H9 (cell line): ENCODE measurements at regions not wholly inside any gene's neighbourhood (a gene's known extent, or its start where the extent isn't known, plus 50 kb on each side); places are given as distances from the start of the nearest gene placed in this dataset.

Experiments
- DNase-seq: peaks from one replicate; pipeline ENCODE4 v3.0.0-alpha.2; 2017
- H2AFZ ChIP-seq: one replicate; pipeline ENCODE4 v1.6.1; 2013; ENCODE audit warnings: mild to moderate bottlenecking, low read length, control low read depth, moderate library complexity
- H2AK5ac ChIP-seq: 2 replicates; pipeline ENCODE4 v1.6.1; 2013; ENCODE audit warnings: low read length, control low read depth, mixed read lengths; ENCODE audit not compliant: insufficient read length
- H2BK120ac ChIP-seq: one replicate; pipeline ENCODE4 v1.6.1; 2013; ENCODE audit warnings: low read depth, mild to moderate bottlenecking, low read length, control low read depth, inconsistent platforms; ENCODE audit not compliant: poor library complexity, severe bottlenecking
- H2BK12ac ChIP-seq: 2 replicates; pipeline ENCODE4 v1.6.1; 2013; ENCODE audit warnings: low read length, control low read depth, mixed read lengths, low read depth; ENCODE audit not compliant: insufficient read length
- H2BK15ac ChIP-seq: 2 replicates; pipeline ENCODE4 v1.6.1; 2013; ENCODE audit warnings: low read depth, low read length, control low read depth
- H2BK20ac ChIP-seq: one replicate; pipeline ENCODE4 v1.6.1; 2013; ENCODE audit warnings: low read depth, mild to moderate bottlenecking, low read length, control low read depth, inconsistent platforms; ENCODE audit not compliant: poor library complexity, severe bottlenecking
- H2BK5ac ChIP-seq: 2 replicates; pipeline ENCODE4 v1.6.1; 2013; ENCODE audit warnings: low read length, control low read depth, mixed read lengths; ENCODE audit not compliant: insufficient read length
- H3K14ac ChIP-seq: 2 replicates; pipeline ENCODE4 v1.6.1; 2013; ENCODE audit warnings: low read length, control low read depth; ENCODE audit not compliant: insufficient read depth
- H3K18ac ChIP-seq: 2 replicates; pipeline ENCODE4 v1.6.1; 2013; ENCODE audit warnings: low read depth, mild to moderate bottlenecking, mixed read lengths, low read length, control low read depth; ENCODE audit not compliant: insufficient read length
- H3K23ac ChIP-seq: 2 replicates; pipeline ENCODE4 v1.6.1; 2013; ENCODE audit warnings: low read length, control low read depth, mixed read lengths, low read depth; ENCODE audit not compliant: insufficient read length
- H3K23me2 ChIP-seq: 2 replicates; pipeline ENCODE4 v1.6.1; 2013; ENCODE audit warnings: low read depth, mild to moderate bottlenecking, mixed read lengths, low read length, control low read depth; ENCODE audit not compliant: insufficient read length, poor library complexity, severe bottlenecking
- H3K27ac ChIP-seq: 2 replicates; pipeline ENCODE4 v1.5.1; 2013; ENCODE audit warnings: low read length, control low read depth, mixed read lengths, low read depth; ENCODE audit not compliant: insufficient read length
- H3K27me3 ChIP-seq: 2 replicates; pipeline ENCODE4 v1.6.1; 2013; ENCODE audit warnings: low read length, control low read depth, inconsistent platforms; ENCODE audit not compliant: insufficient read depth
- H3K4ac ChIP-seq: 2 replicates; pipeline ENCODE4 v1.6.1; 2013; ENCODE audit warnings: low read depth, mild to moderate bottlenecking, control low read depth, inconsistent platforms, low read length, moderate library complexity
- H3K4me1 ChIP-seq: 2 replicates; pipeline ENCODE4 v1.6.1; 2013; ENCODE audit warnings: low read length, control low read depth, inconsistent platforms; ENCODE audit not compliant: insufficient read depth
- H3K4me2 ChIP-seq: 2 replicates; pipeline ENCODE4 v1.6.1; 2013; ENCODE audit warnings: low read length, control low read depth, mixed read lengths; ENCODE audit not compliant: insufficient read length, insufficient read depth
- H3K56ac ChIP-seq: 2 replicates; pipeline ENCODE4 v1.6.1; 2013; ENCODE audit warnings: low read depth, mild to moderate bottlenecking, mixed read lengths, low read length, control low read depth; ENCODE audit not compliant: insufficient read length
- H3K79me1 ChIP-seq: 2 replicates; pipeline ENCODE4 v1.6.1; 2013; ENCODE audit warnings: low read depth, mild to moderate bottlenecking, moderate library complexity, low read length, control low read depth, inconsistent platforms; ENCODE audit not compliant: insufficient read depth, poor library complexity, severe bottlenecking
- H3K79me2 ChIP-seq: 2 replicates; pipeline ENCODE4 v1.6.1; 2013; ENCODE audit warnings: low read length, control low read depth, inconsistent platforms; ENCODE audit not compliant: insufficient read depth
- H3K9ac ChIP-seq: 2 replicates; pipeline ENCODE4 v1.6.1; 2013; ENCODE audit warnings: low read length, control low read depth, mixed read lengths; ENCODE audit not compliant: insufficient read length; ENCODE audit errors: extremely low read depth
- H3K9me3 ChIP-seq: one replicate; pipeline ENCODE4 v1.6.1; 2013; ENCODE audit warnings: low read depth, low read length, inconsistent platforms; ENCODE audit not compliant: control insufficient read depth
- H3T11ph ChIP-seq: one replicate; pipeline ENCODE4 v1.6.1; 2013; ENCODE audit warnings: mild to moderate bottlenecking, low read length, control low read depth, inconsistent platforms
- H4K20me1 ChIP-seq: one replicate; pipeline ENCODE4 v1.6.1; 2013; ENCODE audit not compliant: control insufficient read depth, insufficient read length, insufficient read depth
- H4K5ac ChIP-seq: 2 replicates; pipeline ENCODE4 v1.6.1; 2013; ENCODE audit warnings: low read depth, mild to moderate bottlenecking, mixed read lengths, low read length, control low read depth; ENCODE audit not compliant: insufficient read length
- H4K8ac ChIP-seq: replicated peaks from 2 replicates; pipeline ENCODE4 v1.6.1; 2013; ENCODE audit warnings: low read length, control low read depth, mixed read lengths, low read depth; ENCODE audit not compliant: insufficient read length
- H4K91ac ChIP-seq: 2 replicates; pipeline ENCODE4 v1.6.1; 2013; ENCODE audit warnings: low read depth, mild to moderate bottlenecking, moderate library complexity, mixed read lengths, low read length, control low read depth; ENCODE audit not compliant: insufficient read length
- H3K27ac Mint-ChIP-seq, 3 experiments: 2 replicates in 2 of 3; 3 replicates in 1 of 3; pipeline ENCODE4 v1.8.0; 2020 to 2021; ENCODE audit warnings: mixed read lengths in 3 of 3, mild to moderate bottlenecking in 1 of 3, moderate library complexity in 1 of 3
- H3K27me3 Mint-ChIP-seq: 2 replicates; pipeline ENCODE4 v1.8.0; 2021; ENCODE audit warnings: low read depth, mild to moderate bottlenecking, moderate library complexity, mixed read lengths
- H3K36me3 Mint-ChIP-seq, 3 experiments: 2 replicates in 2 of 3; 3 replicates in 1 of 3; pipeline ENCODE4 v1.8.0; 2020 to 2021; ENCODE audit warnings: low read depth in 3 of 3, mixed read lengths in 3 of 3; ENCODE audit not compliant: insufficient read depth in 1 of 3
- H3K4me1 Mint-ChIP-seq, 2 experiments: 2 replicates each; pipeline ENCODE4 v1.8.0; 2020; ENCODE audit warnings: mixed read lengths in 2 of 2
- H3K4me3 Mint-ChIP-seq, 2 experiments: 2 replicates in 1 of 2; 3 replicates in 1 of 2; pipeline ENCODE4 v1.8.0; 2020 to 2021; ENCODE audit warnings: mild to moderate bottlenecking in 2 of 2, mixed read lengths in 2 of 2, moderate library complexity in 1 of 2
- H3K9me3 Mint-ChIP-seq, 2 experiments: 2 replicates in 1 of 2; 3 replicates in 1 of 2; pipeline ENCODE4 v1.8.0; 2020; ENCODE audit warnings: mild to moderate bottlenecking in 2 of 2, mixed read lengths in 2 of 2, moderate library complexity in 1 of 2
- CTCF ChIP-seq: fragments of 200-600 bp; sonication (generic); conservative IDR thresholded peaks from 3 replicates; pipeline ENCODE4 v1.8.0; 2021; ENCODE audit warnings: antibody characterized with exemption, mild to moderate bottlenecking
- WGBS: extraction: QIAGEN DNeasy Blood & Tissue Kit; methylation state at CpG from one replicate; pipeline ENCODE4 v1.1.7; 2013; ENCODE audit warnings: missing lambda C conversion rate, low lambda C conversion rate, mixed read lengths; ENCODE audit not compliant: insufficient read length; ENCODE audit errors: extremely low coverage; 5-methylcytosine and 5-hydroxymethylcytosine counted together

DNA sequence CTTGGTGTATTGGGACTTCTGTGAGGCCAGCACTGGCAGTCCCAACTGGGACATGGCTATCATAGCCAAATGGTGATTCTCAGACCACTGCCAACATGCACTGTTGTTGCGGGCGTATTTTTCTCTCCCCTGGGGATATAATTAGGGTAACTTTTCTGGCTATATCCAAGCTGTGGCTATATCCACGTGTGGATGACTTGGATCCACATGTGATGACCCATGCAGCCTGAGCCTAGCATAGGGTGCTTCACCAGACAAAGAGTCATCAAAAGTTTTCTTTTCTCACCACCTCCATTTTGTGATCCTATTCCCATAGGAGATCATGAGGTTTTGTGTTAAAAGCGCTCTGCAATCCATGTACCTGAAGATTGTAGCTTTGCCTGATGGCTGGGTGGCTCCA, 51.2 kb upstream of the CSF3R start:
- no peak overlapping the region for H2AFZ ChIP-seq
- no peaks in the 10 kb centered on the region for H4K20me1 ChIP-seq
- H3K4me1 ChIP-seq: no peaks in the 10 kb centered on the region
- H3K27me3 Mint-ChIP-seq: peaks cover 7% of the 10 kb centered on the region
- H3K18ac ChIP-seq: no peak overlapping the region
- no peak overlapping the region for H4K8ac ChIP-seq
- no CpG with 5 or more reads among the region's 4 CpGs for WGBS
- no peak overlapping the region for H3K23ac ChIP-seq
- no peak overlapping the region for H3K4me3 Mint-ChIP-seq
- no peak overlapping the region for H2BK12ac ChIP-seq
- H2BK5ac ChIP-seq: no peak overlapping the region
- H2BK20ac ChIP-seq: no peak overlapping the region
- no peak overlapping the region for H3T11ph ChIP-seq
- no peaks in the 10 kb centered on the region for H3K36me3 Mint-ChIP-seq
- no peaks in the 10 kb centered on the region for H3K79me2 ChIP-seq
- no peaks in the 10 kb centered on the region for H3K27me3 ChIP-seq
- no peaks in the 10 kb centered on the region for H3K79me1 ChIP-seq
- no peak overlapping the region for H3K56ac ChIP-seq
- no peak overlapping the region for H3K14ac ChIP-seq
- H3K9ac ChIP-seq: no peak overlapping the region
- H2BK15ac ChIP-seq: no peak overlapping the region
- no peak overlapping the region for H3K27ac ChIP-seq
- DNase-seq: peak; percentile 2
- H3K9me3 ChIP-seq: no peaks in the 10 kb centered on the region
- no peaks in the 10 kb centered on the region for H3K23me2 ChIP-seq
- H4K5ac ChIP-seq: no peak overlapping the region
- H4K91ac ChIP-seq: no peak overlapping the region
- H3K4me2 ChIP-seq: no peak overlapping the region
- no peak for TF ChIP-seq CTCF
- H3K4me1 Mint-ChIP-seq: peaks cover 3 to 12% of the 10 kb centered on the region in 2 experiments
- no peak overlapping the region for H3K27ac Mint-ChIP-seq
- H2BK120ac ChIP-seq: no peak overlapping the region
- H3K9me3 Mint-ChIP-seq: peaks cover 3 to 6% of the 10 kb centered on the region in 2 experiments; a peak in 3 of 5 replicates
- H2AK5ac ChIP-seq: no peak overlapping the region
- H3K4ac ChIP-seq: no peak overlapping the region
